H9 (cell line): ENCODE measurements at regions not wholly inside any gene's neighbourhood (a gene's known extent, or its start where the extent isn't known, plus 50 kb on each side); places are given as distances from the start of the nearest gene placed in this dataset.

Source experiments
- DNase-seq: peaks from one replicate; pipeline ENCODE4 v3.0.0-alpha.2; 2017
- H2AFZ ChIP-seq: one replicate; pipeline ENCODE4 v1.6.1; 2013; ENCODE audit warnings: mild to moderate bottlenecking, low read length, control low read depth, moderate library complexity
- H2AK5ac ChIP-seq: 2 replicates; pipeline ENCODE4 v1.6.1; 2013; ENCODE audit warnings: low read length, control low read depth, mixed read lengths; ENCODE audit not compliant: insufficient read length
- H2BK120ac ChIP-seq: one replicate; pipeline ENCODE4 v1.6.1; 2013; ENCODE audit warnings: low read depth, mild to moderate bottlenecking, low read length, control low read depth, inconsistent platforms; ENCODE audit not compliant: poor library complexity, severe bottlenecking
- H2BK12ac ChIP-seq: 2 replicates; pipeline ENCODE4 v1.6.1; 2013; ENCODE audit warnings: low read length, control low read depth, mixed read lengths, low read depth; ENCODE audit not compliant: insufficient read length
- H2BK15ac ChIP-seq: 2 replicates; pipeline ENCODE4 v1.6.1; 2013; ENCODE audit warnings: low read depth, low read length, control low read depth
- H2BK20ac ChIP-seq: one replicate; pipeline ENCODE4 v1.6.1; 2013; ENCODE audit warnings: low read depth, mild to moderate bottlenecking, low read length, control low read depth, inconsistent platforms; ENCODE audit not compliant: poor library complexity, severe bottlenecking
- H2BK5ac ChIP-seq: 2 replicates; pipeline ENCODE4 v1.6.1; 2013; ENCODE audit warnings: low read length, control low read depth, mixed read lengths; ENCODE audit not compliant: insufficient read length
- H3K14ac ChIP-seq: 2 replicates; pipeline ENCODE4 v1.6.1; 2013; ENCODE audit warnings: low read length, control low read depth; ENCODE audit not compliant: insufficient read depth
- H3K18ac ChIP-seq: 2 replicates; pipeline ENCODE4 v1.6.1; 2013; ENCODE audit warnings: low read depth, mild to moderate bottlenecking, mixed read lengths, low read length, control low read depth; ENCODE audit not compliant: insufficient read length
- H3K23ac ChIP-seq: 2 replicates; pipeline ENCODE4 v1.6.1; 2013; ENCODE audit warnings: low read length, control low read depth, mixed read lengths, low read depth; ENCODE audit not compliant: insufficient read length
- H3K23me2 ChIP-seq: 2 replicates; pipeline ENCODE4 v1.6.1; 2013; ENCODE audit warnings: low read depth, mild to moderate bottlenecking, mixed read lengths, low read length, control low read depth; ENCODE audit not compliant: insufficient read length, poor library complexity, severe bottlenecking
- H3K27ac ChIP-seq: 2 replicates; pipeline ENCODE4 v1.5.1; 2013; ENCODE audit warnings: low read length, control low read depth, mixed read lengths, low read depth; ENCODE audit not compliant: insufficient read length
- H3K27me3 ChIP-seq: 2 replicates; pipeline ENCODE4 v1.6.1; 2013; ENCODE audit warnings: low read length, control low read depth, inconsistent platforms; ENCODE audit not compliant: insufficient read depth
- H3K4ac ChIP-seq: 2 replicates; pipeline ENCODE4 v1.6.1; 2013; ENCODE audit warnings: low read depth, mild to moderate bottlenecking, control low read depth, inconsistent platforms, low read length, moderate library complexity
- H3K4me1 ChIP-seq: 2 replicates; pipeline ENCODE4 v1.6.1; 2013; ENCODE audit warnings: low read length, control low read depth, inconsistent platforms; ENCODE audit not compliant: insufficient read depth
- H3K4me2 ChIP-seq: 2 replicates; pipeline ENCODE4 v1.6.1; 2013; ENCODE audit warnings: low read length, control low read depth, mixed read lengths; ENCODE audit not compliant: insufficient read length, insufficient read depth
- H3K56ac ChIP-seq: 2 replicates; pipeline ENCODE4 v1.6.1; 2013; ENCODE audit warnings: low read depth, mild to moderate bottlenecking, mixed read lengths, low read length, control low read depth; ENCODE audit not compliant: insufficient read length
- H3K79me1 ChIP-seq: 2 replicates; pipeline ENCODE4 v1.6.1; 2013; ENCODE audit warnings: low read depth, mild to moderate bottlenecking, moderate library complexity, low read length, control low read depth, inconsistent platforms; ENCODE audit not compliant: insufficient read depth, poor library complexity, severe bottlenecking
- H3K79me2 ChIP-seq: 2 replicates; pipeline ENCODE4 v1.6.1; 2013; ENCODE audit warnings: low read length, control low read depth, inconsistent platforms; ENCODE audit not compliant: insufficient read depth
- H3K9ac ChIP-seq: 2 replicates; pipeline ENCODE4 v1.6.1; 2013; ENCODE audit warnings: low read length, control low read depth, mixed read lengths; ENCODE audit not compliant: insufficient read length; ENCODE audit errors: extremely low read depth
- H3K9me3 ChIP-seq: one replicate; pipeline ENCODE4 v1.6.1; 2013; ENCODE audit warnings: low read depth, low read length, inconsistent platforms; ENCODE audit not compliant: control insufficient read depth
- H3T11ph ChIP-seq: one replicate; pipeline ENCODE4 v1.6.1; 2013; ENCODE audit warnings: mild to moderate bottlenecking, low read length, control low read depth, inconsistent platforms
- H4K20me1 ChIP-seq: one replicate; pipeline ENCODE4 v1.6.1; 2013; ENCODE audit not compliant: control insufficient read depth, insufficient read length, insufficient read depth
- H4K5ac ChIP-seq: 2 replicates; pipeline ENCODE4 v1.6.1; 2013; ENCODE audit warnings: low read depth, mild to moderate bottlenecking, mixed read lengths, low read length, control low read depth; ENCODE audit not compliant: insufficient read length
- H4K8ac ChIP-seq: replicated peaks from 2 replicates; pipeline ENCODE4 v1.6.1; 2013; ENCODE audit warnings: low read length, control low read depth, mixed read lengths, low read depth; ENCODE audit not compliant: insufficient read length
- H4K91ac ChIP-seq: 2 replicates; pipeline ENCODE4 v1.6.1; 2013; ENCODE audit warnings: low read depth, mild to moderate bottlenecking, moderate library complexity, mixed read lengths, low read length, control low read depth; ENCODE audit not compliant: insufficient read length
- H3K27ac Mint-ChIP-seq, 3 experiments: 2 replicates in 2 of 3; 3 replicates in 1 of 3; pipeline ENCODE4 v1.8.0; 2020 to 2021; ENCODE audit warnings: mixed read lengths in 3 of 3, mild to moderate bottlenecking in 1 of 3, moderate library complexity in 1 of 3
- H3K27me3 Mint-ChIP-seq: 2 replicates; pipeline ENCODE4 v1.8.0; 2021; ENCODE audit warnings: low read depth, mild to moderate bottlenecking, moderate library complexity, mixed read lengths
- H3K36me3 Mint-ChIP-seq, 3 experiments: 2 replicates in 2 of 3; 3 replicates in 1 of 3; pipeline ENCODE4 v1.8.0; 2020 to 2021; ENCODE audit warnings: low read depth in 3 of 3, mixed read lengths in 3 of 3; ENCODE audit not compliant: insufficient read depth in 1 of 3
- H3K4me1 Mint-ChIP-seq, 2 experiments: 2 replicates each; pipeline ENCODE4 v1.8.0; 2020; ENCODE audit warnings: mixed read lengths in 2 of 2
- H3K4me3 Mint-ChIP-seq, 2 experiments: 2 replicates in 1 of 2; 3 replicates in 1 of 2; pipeline ENCODE4 v1.8.0; 2020 to 2021; ENCODE audit warnings: mild to moderate bottlenecking in 2 of 2, mixed read lengths in 2 of 2, moderate library complexity in 1 of 2
- H3K9me3 Mint-ChIP-seq, 2 experiments: 2 replicates in 1 of 2; 3 replicates in 1 of 2; pipeline ENCODE4 v1.8.0; 2020; ENCODE audit warnings: mild to moderate bottlenecking in 2 of 2, mixed read lengths in 2 of 2, moderate library complexity in 1 of 2
- CTCF ChIP-seq: fragments of 200-600 bp; sonication (generic); conservative IDR thresholded peaks from 3 replicates; pipeline ENCODE4 v1.8.0; 2021; ENCODE audit warnings: antibody characterized with exemption, mild to moderate bottlenecking
- WGBS: extraction: QIAGEN DNeasy Blood & Tissue Kit; methylation state at CpG from one replicate; pipeline ENCODE4 v1.1.7; 2013; ENCODE audit warnings: missing lambda C conversion rate, low lambda C conversion rate, mixed read lengths; ENCODE audit not compliant: insufficient read length; ENCODE audit errors: extremely low coverage; 5-methylcytosine and 5-hydroxymethylcytosine counted together

DNA sequence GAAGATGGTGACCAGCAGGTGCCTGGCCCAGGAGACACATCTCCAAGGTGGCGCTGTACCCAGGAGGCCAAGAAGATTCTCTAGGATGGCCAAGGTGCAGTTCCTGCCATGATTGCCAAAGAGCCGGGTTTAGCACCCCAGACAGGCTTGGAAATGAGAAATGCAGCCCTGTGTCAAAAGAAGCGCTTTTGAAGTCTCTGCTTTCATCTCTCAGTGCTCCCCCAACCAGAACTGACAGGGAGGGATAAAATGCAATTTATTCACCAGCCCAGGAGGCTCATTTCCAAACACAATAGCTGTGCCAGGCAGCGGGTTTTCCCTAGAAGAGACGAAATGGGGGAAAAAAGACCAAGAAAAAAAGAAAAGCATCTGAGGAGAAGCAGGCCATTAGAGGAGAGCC, 195.9 kb upstream of the NCAM1 start:
- Histone ChIP-seq H2BK5ac (no peak overlapping the region), H3T11ph (no peak overlapping the region), H2AFZ (no peak overlapping the region), H3K4ac (no peak overlapping the region), H4K8ac (no peak overlapping the region), H3K79me2 (no peaks in the 10 kb centered on the region), H4K91ac (no peak overlapping the region), H3K23me2 (no peaks in the 10 kb centered on the region), H3K14ac (no peak overlapping the region), H4K5ac (no peak overlapping the region), H2BK120ac (no peak overlapping the region), H3K9ac (no peak overlapping the region), H3K27me3 (no peaks in the 10 kb centered on the region), H4K20me1 (no peaks in the 10 kb centered on the region), H3K18ac (no peak overlapping the region), H3K4me1 (no peaks in the 10 kb centered on the region), H3K79me1 (no peaks in the 10 kb centered on the region), H3K4me2 (no peak overlapping the region), H3K9me3 (no peaks in the 10 kb centered on the region), H2BK20ac (no peak overlapping the region), H2BK15ac (no peak overlapping the region), H2BK12ac (no peak overlapping the region), H3K23ac (no peak overlapping the region), H3K27ac (no peak overlapping the region), H3K56ac (no peak overlapping the region), H2AK5ac (no peak overlapping the region)
- Mint-ChIP-seq H3K36me3 (no peaks in the 10 kb centered on the region), H3K4me3 (no peak overlapping the region), H3K27me3 (peaks cover 1% of the 10 kb centered on the region; the same call in 1 of the 2 replicates), H3K27ac (no peak overlapping the region), H3K9me3 (no peaks in the 10 kb centered on the region; a peak in 1 of 5 replicates), H3K4me1 (no peaks in the 10 kb centered on the region)
- DNase-seq: no peak
- no CpG with 5 or more reads among the region's 5 CpGs for WGBS
- no peak for TF ChIP-seq CTCF
